GM23338 (cell line): ENCODE measurements at regions not wholly inside any gene's neighbourhood (a gene's known extent, or its start where the extent isn't known, plus 50 kb on each side); places are given as distances from the start of the nearest gene placed in this dataset.
A peak's percentile ranks its signal among the peaks of the same experiment; 100 is the strongest.

Experiments used
- ATAC-seq: fragments of 200-7000 bp; cut with Tn5 transposase; 3 replicates; pipeline ENCODE4 v1.9.1; 2020
- DNase-seq: peaks from one replicate; pipeline ENCODE4 v3.0.0-alpha.2; 2015; ENCODE audit warnings: low spot score
- H2AFZ ChIP-seq: fragments of 200-600 bp; sonication (generic); 2 replicates; pipeline ENCODE4 v1.8.0; 2016; ENCODE audit warnings: antibody characterized with exemption, mild to moderate bottlenecking, moderate library complexity
- H3F3A ChIP-seq: fragments of 200-600 bp; sonication (generic); replicated peaks from 2 replicates; pipeline ENCODE4 v1.8.0; 2017; ENCODE audit warnings: antibody characterized with exemption, mixed run types, low read depth
- H3K27ac ChIP-seq: fragments of 200-600 bp; sonication (generic); 2 replicates; pipeline ENCODE4 v1.6.1; 2016; ENCODE audit warnings: low read depth
- H3K27me3 ChIP-seq: fragments of 200-600 bp; sonication (generic); 2 replicates; pipeline ENCODE4 v1.8.0; 2016; ENCODE audit warnings: mild to moderate bottlenecking, mixed run types, moderate library complexity; ENCODE audit not compliant: insufficient read depth
- H3K36me3 ChIP-seq: fragments of 200-600 bp; sonication (generic); 2 replicates; pipeline ENCODE4 v1.8.0; 2016; ENCODE audit warnings: mild to moderate bottlenecking; ENCODE audit not compliant: insufficient read depth
- H3K4me1 ChIP-seq: fragments of 200-600 bp; sonication (generic); 2 replicates; pipeline ENCODE4 v1.8.0; 2016; ENCODE audit warnings: mild to moderate bottlenecking, moderate library complexity; ENCODE audit not compliant: insufficient read depth
- H3K4me2 ChIP-seq: fragments of 200-600 bp; sonication (generic); 2 replicates; pipeline ENCODE4 v1.7.1; 2017; ENCODE audit warnings: mixed run types
- H3K4me3 ChIP-seq: fragments of 200-600 bp; sonication (generic); 2 replicates; pipeline ENCODE4 v1.6.1; 2016; ENCODE audit warnings: mixed run types
- H3K79me2 ChIP-seq: fragments of 200-600 bp; sonication (generic); replicated peaks from 2 replicates; pipeline ENCODE4 v1.8.0; 2017; ENCODE audit warnings: mild to moderate bottlenecking; ENCODE audit not compliant: insufficient read depth
- H3K9me2 ChIP-seq: fragments of 200-600 bp; sonication (generic); 2 replicates; pipeline ENCODE4 v1.8.0; 2017; ENCODE audit not compliant: insufficient read depth
- H4K20me1 ChIP-seq: fragments of 200-600 bp; sonication (generic); replicated peaks from 2 replicates; pipeline ENCODE4 v1.8.0; 2017; ENCODE audit warnings: mild to moderate bottlenecking; ENCODE audit not compliant: insufficient read depth
- H3K27ac Mint-ChIP-seq: 2 replicates; pipeline ENCODE4 v1.8.0; 2020; ENCODE audit warnings: inconsistent platforms, mild to moderate bottlenecking, moderate library complexity, mixed read lengths
- H3K27me3 Mint-ChIP-seq: 3 replicates; pipeline ENCODE4 v1.8.0; 2022; ENCODE audit warnings: low read depth, mild to moderate bottlenecking, moderate library complexity, mixed read lengths, inconsistent platforms; ENCODE audit not compliant: insufficient read depth, poor library complexity
- H3K36me3 Mint-ChIP-seq: 3 replicates; pipeline ENCODE4 v1.8.0; 2021; ENCODE audit warnings: low read depth, mild to moderate bottlenecking, inconsistent platforms, moderate library complexity, mixed read lengths
- H3K4me1 Mint-ChIP-seq: 3 replicates; pipeline ENCODE4 v1.8.0; 2020; ENCODE audit warnings: mild to moderate bottlenecking, inconsistent platforms, mixed read lengths
- H3K4me3 Mint-ChIP-seq: 3 replicates; pipeline ENCODE4 v1.8.0; 2021; ENCODE audit warnings: moderate library complexity, mild to moderate bottlenecking, inconsistent platforms, mixed read lengths
- H3K9me3 Mint-ChIP-seq: 3 replicates; pipeline ENCODE4 v1.8.0; 2020; ENCODE audit warnings: moderate library complexity, mild to moderate bottlenecking, inconsistent platforms, mixed read lengths
- EZH2 ChIP-seq: fragments of 200-600 bp; sonication (generic); IDR thresholded peaks from one replicate; pipeline ENCODE4 v1.8.0; 2017; ENCODE audit warnings: antibody characterized with exemption, mild to moderate bottlenecking, low read depth; ENCODE audit not compliant: unreplicated experiment
- EZH2phosphoT487 ChIP-seq: fragments of 200-600 bp; sonication (generic); IDR thresholded peaks from one replicate; pipeline ENCODE4 v1.8.1; 2018; ENCODE audit warnings: antibody characterized with exemption; ENCODE audit not compliant: unreplicated experiment
- JUNB ChIP-seq: IDR thresholded peaks from one replicate; pipeline ENCODE4 v1.6.1; 2016; ENCODE audit warnings: antibody characterized with exemption; ENCODE audit not compliant: unreplicated experiment
- NANOG ChIP-seq: IDR thresholded peaks from 2 replicates; pipeline ENCODE4 v1.6.1; 2016; ENCODE audit warnings: antibody characterized with exemption, borderline replicate concordance
- STAT1 ChIP-seq: IDR thresholded peaks from one replicate; pipeline ENCODE4 v1.6.1; 2016; ENCODE audit warnings: antibody characterized with exemption; ENCODE audit not compliant: unreplicated experiment
- ZNF114 ChIP-seq: fragments of 250-450 bp; sonication (Bioruptor Pico); IDR thresholded peaks from 2 replicates; pipeline ENCODE4 v1.5.0; 2020; ENCODE audit warnings: mild to moderate bottlenecking, moderate library complexity
- ZNF331 ChIP-seq: fragments of 250-450 bp; sonication (Bioruptor Pico); IDR thresholded peaks from 2 replicates; pipeline ENCODE4 v1.5.0; 2020; ENCODE audit warnings: low read depth, mild to moderate bottlenecking, moderate library complexity
- ZNF462 ChIP-seq: fragments of 250-450 bp; sonication (Bioruptor Pico); IDR thresholded peaks from 2 replicates; pipeline ENCODE4 v1.5.0; 2020; ENCODE audit warnings: mild to moderate bottlenecking, moderate library complexity
- TF ChIP-seq, protein P1 (sequence below): IDR thresholded peaks from 2 replicates; pipeline ENCODE4 v1.6.1; 2016; ENCODE audit warnings: antibody characterized with exemption
- TF ChIP-seq, protein P2 (sequence below): IDR thresholded peaks from one replicate; pipeline ENCODE4 v1.6.1; 2018; ENCODE audit warnings: antibody characterized with exemption; ENCODE audit not compliant: unreplicated experiment

- Histone ChIP-seq H3K4me1 (peaks cover 11% of the 10 kb centered on the region; the same call in 1 of the 2 replicates), H3K36me3 (no peaks in the 10 kb centered on the region), H2AFZ (peak overlapping the region; percentile 12; the same call in 1 of the 2 replicates), H3F3A (no peaks in the 10 kb centered on the region), H4K20me1 (no peaks in the 10 kb centered on the region), H3K27me3 (no peaks in the 10 kb centered on the region), H3K79me2 (no peaks in the 10 kb centered on the region), H3K4me3 (no peak overlapping the region), H3K4me2 (no peak overlapping the region), H3K9me2 (no peaks in the 10 kb centered on the region; the same call in 1 of the 2 replicates), H3K27ac (no peak overlapping the region)
- no peak for ATAC-seq
- H3K27ac Mint-ChIP-seq = no peak overlapping the region
- peaks cover 15% of the 10 kb centered on the region; the same call in 2 of the 3 replicates for H3K4me1 Mint-ChIP-seq
- H3K27me3 Mint-ChIP-seq = peaks cover 1% of the 10 kb centered on the region
- H3K36me3 Mint-ChIP-seq = no peaks in the 10 kb centered on the region
- H3K4me3 Mint-ChIP-seq = no peak overlapping the region
- H3K9me3 Mint-ChIP-seq = no peaks in the 10 kb centered on the region
- DNase-seq = no peak
- TF ChIP-seq, protein P1, sequence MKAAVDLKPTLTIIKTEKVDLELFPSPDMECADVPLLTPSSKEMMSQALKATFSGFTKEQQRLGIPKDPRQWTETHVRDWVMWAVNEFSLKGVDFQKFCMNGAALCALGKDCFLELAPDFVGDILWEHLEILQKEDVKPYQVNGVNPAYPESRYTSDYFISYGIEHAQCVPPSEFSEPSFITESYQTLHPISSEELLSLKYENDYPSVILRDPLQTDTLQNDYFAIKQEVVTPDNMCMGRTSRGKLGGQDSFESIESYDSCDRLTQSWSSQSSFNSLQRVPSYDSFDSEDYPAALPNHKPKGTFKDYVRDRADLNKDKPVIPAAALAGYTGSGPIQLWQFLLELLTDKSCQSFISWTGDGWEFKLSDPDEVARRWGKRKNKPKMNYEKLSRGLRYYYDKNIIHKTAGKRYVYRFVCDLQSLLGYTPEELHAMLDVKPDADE = no peak
- no peak for TF ChIP-seq STAT1
- TF ChIP-seq JUNB = no peak
- no peak for TF ChIP-seq EZH2phosphoT487
- TF ChIP-seq, protein P2, sequence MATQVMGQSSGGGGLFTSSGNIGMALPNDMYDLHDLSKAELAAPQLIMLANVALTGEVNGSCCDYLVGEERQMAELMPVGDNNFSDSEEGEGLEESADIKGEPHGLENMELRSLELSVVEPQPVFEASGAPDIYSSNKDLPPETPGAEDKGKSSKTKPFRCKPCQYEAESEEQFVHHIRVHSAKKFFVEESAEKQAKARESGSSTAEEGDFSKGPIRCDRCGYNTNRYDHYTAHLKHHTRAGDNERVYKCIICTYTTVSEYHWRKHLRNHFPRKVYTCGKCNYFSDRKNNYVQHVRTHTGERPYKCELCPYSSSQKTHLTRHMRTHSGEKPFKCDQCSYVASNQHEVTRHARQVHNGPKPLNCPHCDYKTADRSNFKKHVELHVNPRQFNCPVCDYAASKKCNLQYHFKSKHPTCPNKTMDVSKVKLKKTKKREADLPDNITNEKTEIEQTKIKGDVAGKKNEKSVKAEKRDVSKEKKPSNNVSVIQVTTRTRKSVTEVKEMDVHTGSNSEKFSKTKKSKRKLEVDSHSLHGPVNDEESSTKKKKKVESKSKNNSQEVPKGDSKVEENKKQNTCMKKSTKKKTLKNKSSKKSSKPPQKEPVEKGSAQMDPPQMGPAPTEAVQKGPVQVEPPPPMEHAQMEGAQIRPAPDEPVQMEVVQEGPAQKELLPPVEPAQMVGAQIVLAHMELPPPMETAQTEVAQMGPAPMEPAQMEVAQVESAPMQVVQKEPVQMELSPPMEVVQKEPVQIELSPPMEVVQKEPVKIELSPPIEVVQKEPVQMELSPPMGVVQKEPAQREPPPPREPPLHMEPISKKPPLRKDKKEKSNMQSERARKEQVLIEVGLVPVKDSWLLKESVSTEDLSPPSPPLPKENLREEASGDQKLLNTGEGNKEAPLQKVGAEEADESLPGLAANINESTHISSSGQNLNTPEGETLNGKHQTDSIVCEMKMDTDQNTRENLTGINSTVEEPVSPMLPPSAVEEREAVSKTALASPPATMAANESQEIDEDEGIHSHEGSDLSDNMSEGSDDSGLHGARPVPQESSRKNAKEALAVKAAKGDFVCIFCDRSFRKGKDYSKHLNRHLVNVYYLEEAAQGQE = no peak
- TF ChIP-seq NANOG = no peak
- TF ChIP-seq ZNF331 (CRISPR knock-in tag) = no peak
- no peak for TF ChIP-seq EZH2
Measured at GRCh38 chr13:33526718-33527117, 241.2 kb upstream of the STARD13 start.

GRCh38 chr13:33528896-33529295 lies 243.3 kb upstream of the STARD13 start:
- Histone ChIP-seq H3K4me2 (no peak overlapping the region), H3K9me2 (no peaks in the 10 kb centered on the region; the same call in 1 of the 2 replicates), H3K27ac (no peak overlapping the region), H3K4me3 (no peak overlapping the region), H3K4me1 (0 out of 2 replicates have a peak, but pooled peaks cover 5% of the 10 kb centered on the region), H3K36me3 (no peaks in the 10 kb centered on the region), H3F3A (no peaks in the 10 kb centered on the region), H3K79me2 (no peaks in the 10 kb centered on the region), H3K27me3 (no peaks in the 10 kb centered on the region), H2AFZ (no peak overlapping the region), H4K20me1 (no peaks in the 10 kb centered on the region)
- H3K4me3 Mint-ChIP-seq = no peak overlapping the region
- ATAC-seq = no peak
- H3K4me1 Mint-ChIP-seq = peaks cover 7% of the 10 kb centered on the region; the same call in 2 of the 3 replicates
- no peaks in the 10 kb centered on the region for H3K36me3 Mint-ChIP-seq
- H3K9me3 Mint-ChIP-seq = no peaks in the 10 kb centered on the region
- no peak for DNase-seq
- peaks cover 1% of the 10 kb centered on the region for H3K27me3 Mint-ChIP-seq
- no peak overlapping the region for H3K27ac Mint-ChIP-seq
- TF ChIP-seq, protein P1 = no peak
- TF ChIP-seq JUNB (no peak), ZNF462 (CRISPR knock-in tag) (no peak), ZNF114 (CRISPR knock-in tag) (no peak), ZNF331 (CRISPR knock-in tag) (no peak)
